Karpas-422 (cell line): ENCODE measurements at regions not wholly inside any gene's neighbourhood (a gene's known extent, or its start where the extent isn't known, plus 50 kb on each side); places are given as distances from the start of the nearest gene placed in this dataset.
"Not testable (repeated sequence)": the region's sequence is repeated elsewhere in the genome, so short reads cannot be mapped to it uniquely, and the experiment has no call there.

Source experiments
- DNase-seq: peaks from one replicate; pipeline ENCODE4 v3.0.0-alpha.2; 2015
- H2AFZ ChIP-seq: fragments of 200-600 bp; sonication (generic); 2 replicates; pipeline ENCODE4 v1.6.1; 2014; ENCODE audit warnings: antibody characterized with exemption, low read length, mixed read lengths
- H3K27ac ChIP-seq: fragments of 200-600 bp; sonication (generic); 2 replicates; pipeline ENCODE4 v1.5.1; 2014; ENCODE audit warnings: mild to moderate bottlenecking, low read length, moderate library complexity
- H3K27me3 ChIP-seq: fragments of 200-600 bp; sonication (generic); 2 replicates; pipeline ENCODE4 v1.6.1; 2014; ENCODE audit warnings: low read length, mixed read lengths
- H3K36me3 ChIP-seq: fragments of 200-600 bp; sonication (generic); 2 replicates; pipeline ENCODE4 v1.6.1; 2014; ENCODE audit warnings: low read length, mixed read lengths; ENCODE audit not compliant: insufficient read depth
- H3K4me1 ChIP-seq: fragments of 200-600 bp; sonication (generic); 2 replicates; pipeline ENCODE4 v1.6.1; 2014; ENCODE audit warnings: mild to moderate bottlenecking, low read length, mixed read lengths
- H3K4me2 ChIP-seq: fragments of 200-600 bp; sonication (generic); 2 replicates; pipeline ENCODE4 v1.6.1; 2014; ENCODE audit warnings: low read length, low read depth, mild to moderate bottlenecking; ENCODE audit not compliant: poor library complexity, severe bottlenecking
- H3K4me3 ChIP-seq: fragments of 200-600 bp; sonication (generic); 2 replicates; pipeline ENCODE4 v1.5.1; 2014; ENCODE audit warnings: mild to moderate bottlenecking, antibody characterized with exemption, low read length, mixed read lengths
- H3K79me2 ChIP-seq: fragments of 200-600 bp; sonication (generic); 2 replicates; pipeline ENCODE4 v1.6.1; 2014; ENCODE audit warnings: mild to moderate bottlenecking, low read length, mixed read lengths
- H3K9ac ChIP-seq: fragments of 200-600 bp; sonication (generic); 2 replicates; pipeline ENCODE4 v1.6.0; 2014; ENCODE audit warnings: low read length
- H3K9me2 ChIP-seq: fragments of 200-600 bp; sonication (generic), shearing (Covaris generic); replicated peaks from 2 replicates; pipeline ENCODE4 v1.6.0; 2014; ENCODE audit warnings: mild to moderate bottlenecking, low read length, moderate library complexity; ENCODE audit not compliant: insufficient read depth
- H3K9me3 ChIP-seq: fragments of 300-700, 200-600 bp; sonication (generic); 2 replicates; pipeline ENCODE4 v1.6.1; 2014; ENCODE audit warnings: low read length, mixed read lengths
- H4K20me1 ChIP-seq: fragments of 200-600 bp; sonication (generic); 2 replicates; pipeline ENCODE4 v1.6.1; 2014; ENCODE audit warnings: mild to moderate bottlenecking, antibody characterized with exemption, low read length, low read depth; ENCODE audit not compliant: insufficient read depth

DNA sequence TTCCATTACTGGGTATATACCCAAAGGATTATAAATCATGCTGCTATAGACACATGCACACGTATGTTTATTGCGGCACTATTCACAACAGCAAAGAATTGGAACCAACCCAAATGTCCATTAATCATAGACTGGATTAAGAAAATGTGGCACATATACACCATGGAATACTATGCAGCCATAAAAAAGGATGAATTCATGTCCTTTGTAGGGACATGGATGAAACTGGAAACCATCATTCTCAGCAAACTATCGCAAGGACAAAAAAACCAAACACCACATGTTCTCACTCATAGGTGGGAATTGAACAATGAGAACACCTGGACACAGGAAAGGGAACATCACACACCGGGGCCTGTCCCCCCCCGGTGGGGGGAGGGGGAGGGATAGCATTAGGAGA lies 363.7 kb upstream of the FMR1 start:
- H3K4me2 ChIP-seq, H3K9ac ChIP-seq, H3K9me2 ChIP-seq, H2AFZ ChIP-seq, H3K27ac ChIP-seq, H3K36me3 ChIP-seq, DNase-seq, H3K27me3 ChIP-seq, H3K9me3 ChIP-seq, H3K4me3 ChIP-seq, H3K4me1 ChIP-seq, H4K20me1 ChIP-seq, H3K79me2 ChIP-seq: not testable (repeated sequence)

DNA sequence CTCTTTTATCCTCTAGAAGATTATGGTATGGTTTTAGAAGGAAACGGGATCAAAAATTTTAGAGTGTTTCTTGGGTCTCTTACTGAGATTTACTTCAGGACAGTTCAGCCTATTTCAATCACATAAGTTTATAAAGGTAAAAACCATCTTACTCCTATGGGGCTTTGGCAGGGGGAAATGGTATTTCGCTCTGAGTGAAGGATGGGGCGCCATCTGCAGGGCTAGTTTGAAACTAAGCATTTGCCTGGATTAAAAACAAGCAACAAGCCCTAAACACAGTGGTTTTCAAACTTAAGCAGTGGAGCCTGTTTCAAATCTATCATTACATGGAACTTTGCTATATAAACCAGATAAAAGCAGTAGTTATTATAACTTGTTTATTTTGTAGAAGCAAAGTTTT lies 361.5 kb upstream of the FMR1 start:
- Histone ChIP-seq H3K79me2 (no peaks in the 10 kb centered on the region), H2AFZ (no peak overlapping the region), H3K27ac (no peak overlapping the region), H3K36me3 (no peaks in the 10 kb centered on the region), H3K27me3 (no peaks in the 10 kb centered on the region), H3K4me3 (no peak overlapping the region), H3K9me3 (no peaks in the 10 kb centered on the region), H4K20me1 (no peaks in the 10 kb centered on the region), H3K4me1 (no peaks in the 10 kb centered on the region), H3K4me2 (no peak overlapping the region), H3K9me2 (no peaks in the 10 kb centered on the region), H3K9ac (no peak overlapping the region)
- DNase-seq, result peak; percentile 82

DNA sequence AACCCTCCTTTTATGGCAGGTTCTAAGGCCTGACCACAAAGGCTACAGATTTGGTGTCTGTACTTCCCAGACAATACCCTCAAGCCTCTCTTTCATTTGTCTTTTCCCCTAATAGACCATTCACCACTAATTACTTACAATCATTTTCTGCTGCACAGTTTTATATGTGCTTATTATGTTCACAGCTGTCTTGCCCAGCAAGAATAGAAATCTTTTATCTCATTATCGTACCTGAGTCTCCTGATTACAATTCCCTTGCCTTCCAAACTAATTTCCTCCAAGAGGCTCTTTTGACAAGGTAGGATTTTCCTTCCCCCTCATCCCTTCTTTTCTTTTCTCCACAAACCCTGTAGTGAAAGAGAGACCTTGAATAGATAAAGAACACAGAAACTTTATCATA lies 352.5 kb upstream of the FMR1 start:
- H3K9me3 ChIP-seq, result no peaks in the 10 kb centered on the region
- H3K36me3 ChIP-seq, result no peaks in the 10 kb centered on the region
- H4K20me1 ChIP-seq, result no peaks in the 10 kb centered on the region
- H3K27ac ChIP-seq, result no peak overlapping the region
- no peaks in the 10 kb centered on the region for H3K4me1 ChIP-seq
- no peak overlapping the region for H3K4me3 ChIP-seq
- no peak overlapping the region for H2AFZ ChIP-seq
- H3K9me2 ChIP-seq, result no peaks in the 10 kb centered on the region
- H3K79me2 ChIP-seq, result no peaks in the 10 kb centered on the region
- no peak for DNase-seq
- H3K27me3 ChIP-seq, result no peaks in the 10 kb centered on the region
- no peak overlapping the region for H3K4me2 ChIP-seq
- no peak overlapping the region for H3K9ac ChIP-seq

DNA sequence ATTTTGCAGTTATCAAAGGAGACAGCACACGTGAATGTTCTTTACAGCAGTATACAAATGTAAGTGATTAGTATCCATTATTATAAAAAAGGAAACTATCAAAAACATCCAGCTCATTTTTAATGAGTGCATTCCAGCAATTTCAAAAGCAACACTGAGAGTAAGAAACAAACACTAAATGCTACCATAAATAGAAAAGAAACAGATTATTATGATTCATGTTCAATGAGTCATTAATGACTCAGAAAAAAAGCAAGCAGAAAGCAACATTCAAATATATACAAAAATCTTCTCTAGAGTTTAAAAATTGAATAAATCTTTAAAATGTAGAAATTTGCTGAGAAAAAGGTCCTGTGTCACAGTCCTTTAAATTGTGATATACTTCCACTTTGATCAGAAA lies 346.5 kb upstream of the FMR1 start:
- Histone ChIP-seq H3K9ac (no peak overlapping the region), H3K4me1 (no peaks in the 10 kb centered on the region), H3K27me3 (no peaks in the 10 kb centered on the region), H3K4me3 (no peak overlapping the region), H3K36me3 (no peaks in the 10 kb centered on the region), H3K9me2 (no peaks in the 10 kb centered on the region), H4K20me1 (no peaks in the 10 kb centered on the region), H2AFZ (no peak overlapping the region), H3K79me2 (no peaks in the 10 kb centered on the region), H3K4me2 (no peak overlapping the region), H3K27ac (no peak overlapping the region), H3K9me3 (no peaks in the 10 kb centered on the region)
- no peak for DNase-seq

DNA sequence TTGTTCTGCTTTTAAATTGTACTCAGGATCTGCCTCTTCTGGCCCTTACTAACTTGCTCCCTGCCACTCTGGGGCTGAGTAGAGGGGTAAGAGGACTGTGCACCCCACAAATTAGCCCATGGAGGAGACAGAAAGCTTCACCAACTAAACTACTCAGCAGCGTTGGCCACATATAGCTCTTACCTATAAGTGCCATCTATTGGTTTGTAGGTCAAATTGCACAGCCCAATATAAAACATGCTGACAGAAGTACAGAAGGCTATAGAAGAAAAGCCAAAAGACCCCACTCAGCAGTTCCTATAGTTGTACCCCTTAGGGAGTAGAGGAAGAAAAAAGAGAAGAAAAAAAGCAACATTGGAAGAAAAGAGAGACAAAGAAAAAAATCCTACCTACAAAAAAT lies 341.2 kb upstream of the FMR1 start:
- H3K36me3 ChIP-seq, result no peaks in the 10 kb centered on the region
- H3K9me3 ChIP-seq, result no peaks in the 10 kb centered on the region
- H4K20me1 ChIP-seq, result no peaks in the 10 kb centered on the region
- no peak overlapping the region for H2AFZ ChIP-seq
- no peak overlapping the region for H3K4me2 ChIP-seq
- H3K9ac ChIP-seq, result no peak overlapping the region
- no peak for DNase-seq
- no peak overlapping the region for H3K4me3 ChIP-seq
- H3K79me2 ChIP-seq, result no peaks in the 10 kb centered on the region
- no peak overlapping the region for H3K27ac ChIP-seq
- no peaks in the 10 kb centered on the region for H3K4me1 ChIP-seq
- H3K27me3 ChIP-seq, result no peaks in the 10 kb centered on the region
- H3K9me2 ChIP-seq, result no peaks in the 10 kb centered on the region

DNA sequence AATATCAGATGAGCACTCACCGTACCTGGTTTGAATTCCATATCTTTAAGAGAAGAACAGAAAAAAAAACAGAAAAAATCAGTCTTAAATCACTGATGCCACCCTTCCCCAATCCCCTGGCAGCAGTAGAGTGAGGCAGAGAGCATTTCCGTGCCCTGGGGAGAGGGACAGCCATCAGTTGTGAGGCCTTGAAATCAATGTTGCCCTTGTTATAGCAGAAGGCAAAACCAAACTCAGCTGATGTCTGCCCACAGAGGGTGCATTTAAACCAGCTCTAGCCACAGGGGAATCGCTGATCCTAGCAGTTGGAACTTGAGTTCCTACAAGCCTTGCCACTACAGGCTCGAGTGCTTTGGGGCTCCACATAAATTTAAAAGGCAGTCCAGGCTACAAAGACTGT lies 338.5 kb upstream of the FMR1 start:
- Histone ChIP-seq H3K9ac (no peak overlapping the region), H3K36me3 (no peaks in the 10 kb centered on the region), H3K27me3 (no peaks in the 10 kb centered on the region), H2AFZ (no peak overlapping the region), H3K27ac (no peak overlapping the region), H3K79me2 (no peaks in the 10 kb centered on the region), H3K4me2 (no peak overlapping the region), H3K4me1 (no peaks in the 10 kb centered on the region), H4K20me1 (no peaks in the 10 kb centered on the region), H3K9me2 (no peaks in the 10 kb centered on the region), H3K9me3 (no peaks in the 10 kb centered on the region), H3K4me3 (no peak overlapping the region)
- DNase-seq, result no peak

DNA sequence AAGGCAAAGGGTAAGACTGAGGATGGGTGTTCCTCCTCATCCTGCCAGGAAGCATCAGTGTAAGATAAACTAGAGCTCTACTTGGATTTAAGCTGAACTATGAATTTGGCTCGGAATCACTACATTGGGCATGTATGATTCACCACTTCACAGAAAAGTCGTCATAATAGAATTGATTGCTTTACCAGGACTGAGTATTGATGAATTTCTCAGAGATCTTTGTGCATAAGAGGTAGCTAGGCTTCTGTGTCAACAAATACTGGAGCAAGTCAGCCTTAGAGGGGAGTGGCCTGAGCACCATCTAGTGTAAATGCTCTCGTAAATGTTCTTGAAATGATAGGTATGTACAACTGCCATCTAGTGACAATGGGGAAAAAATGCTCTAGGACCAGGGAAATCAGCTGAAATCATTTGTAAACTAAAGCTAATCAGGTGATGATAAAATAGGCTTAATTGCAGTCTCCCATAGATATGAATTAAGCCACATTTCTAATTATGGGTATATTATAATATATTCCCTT lies 309.5 kb upstream of the FMR1 start:
- Histone ChIP-seq H3K9me2 (no peaks in the 10 kb centered on the region), H3K79me2 (no peaks in the 10 kb centered on the region), H3K4me2 (no peak overlapping the region), H3K27ac (no peak overlapping the region), H3K9ac (no peak overlapping the region), H3K27me3 (no peaks in the 10 kb centered on the region), H3K4me1 (no peaks in the 10 kb centered on the region), H2AFZ (no peak overlapping the region), H3K36me3 (no peaks in the 10 kb centered on the region), H3K4me3 (no peak overlapping the region), H4K20me1 (no peaks in the 10 kb centered on the region), H3K9me3 (no peaks in the 10 kb centered on the region)
- DNase-seq, result peak; percentile 43

DNA sequence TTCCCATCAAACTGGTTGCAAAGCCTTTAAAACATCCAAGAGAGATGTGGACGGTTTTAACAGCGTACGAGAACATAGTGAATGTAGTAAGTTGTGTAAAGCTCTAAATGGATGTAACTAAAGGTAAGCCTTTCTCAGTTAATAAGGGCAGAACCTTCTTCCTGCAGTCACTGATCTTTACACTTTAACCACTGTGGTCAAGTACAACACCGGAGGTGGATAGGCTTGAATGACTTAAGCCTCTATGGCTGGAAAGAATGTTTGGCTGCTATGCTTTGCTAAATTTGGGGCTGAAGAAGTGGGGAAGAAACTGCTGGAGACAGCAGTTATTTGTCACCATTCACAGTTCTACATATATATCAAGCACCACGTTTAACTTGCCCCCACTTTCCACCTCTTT lies 285.1 kb upstream of the FMR1 start:
- Histone ChIP-seq H4K20me1 (no peaks in the 10 kb centered on the region), H3K4me2 (no peak overlapping the region), H2AFZ (no peak overlapping the region), H3K9me3 (no peaks in the 10 kb centered on the region), H3K4me3 (no peak overlapping the region), H3K36me3 (no peaks in the 10 kb centered on the region), H3K4me1 (no peaks in the 10 kb centered on the region), H3K27ac (no peak overlapping the region), H3K9ac (no peak overlapping the region), H3K9me2 (no peaks in the 10 kb centered on the region), H3K27me3 (no peaks in the 10 kb centered on the region), H3K79me2 (no peaks in the 10 kb centered on the region)
- no peak for DNase-seq

DNA sequence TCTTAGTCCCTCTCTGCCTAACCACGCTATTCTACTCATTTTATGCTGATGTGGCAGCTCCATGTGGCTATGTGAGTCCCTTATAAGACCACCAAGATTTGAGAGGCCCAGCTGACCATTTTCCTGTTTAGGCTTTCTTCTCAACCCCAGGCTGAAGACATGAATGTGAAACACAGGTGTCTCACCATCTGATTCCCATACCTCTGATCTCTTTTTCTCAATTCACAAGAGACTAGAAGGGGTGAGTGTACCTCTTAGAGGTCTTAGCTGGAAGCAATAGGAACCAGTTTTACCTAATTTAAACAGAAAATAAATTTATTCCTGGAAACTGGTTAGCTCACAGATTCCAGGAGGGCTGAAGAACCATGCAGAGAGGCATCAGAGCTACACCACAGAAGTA lies 276.5 kb upstream of the FMR1 start:
- Histone ChIP-seq H3K79me2 (no peaks in the 10 kb centered on the region), H3K27ac (no peak overlapping the region), H3K9ac (no peak overlapping the region), H3K36me3 (no peaks in the 10 kb centered on the region), H4K20me1 (no peaks in the 10 kb centered on the region), H3K4me1 (no peaks in the 10 kb centered on the region), H2AFZ (no peak overlapping the region), H3K4me2 (no peak overlapping the region), H3K4me3 (no peak overlapping the region), H3K9me3 (no peaks in the 10 kb centered on the region), H3K9me2 (no peaks in the 10 kb centered on the region), H3K27me3 (no peaks in the 10 kb centered on the region)
- DNase-seq, result no peak
